CD4-positive, alpha-beta T cell treated with Interleukin-6 for 4 hours (primary cell): ENCODE measurements at regions not wholly inside any gene's neighbourhood (a gene's known extent, or its start where the extent isn't known, plus 50 kb on each side); places are given as distances from the start of the nearest gene placed in this dataset.

Experiments
- DNase-seq: peaks from one replicate; pipeline ENCODE4 v3.0.0-alpha.2; 2020; ENCODE audit warnings: mixed read lengths

DNA sequence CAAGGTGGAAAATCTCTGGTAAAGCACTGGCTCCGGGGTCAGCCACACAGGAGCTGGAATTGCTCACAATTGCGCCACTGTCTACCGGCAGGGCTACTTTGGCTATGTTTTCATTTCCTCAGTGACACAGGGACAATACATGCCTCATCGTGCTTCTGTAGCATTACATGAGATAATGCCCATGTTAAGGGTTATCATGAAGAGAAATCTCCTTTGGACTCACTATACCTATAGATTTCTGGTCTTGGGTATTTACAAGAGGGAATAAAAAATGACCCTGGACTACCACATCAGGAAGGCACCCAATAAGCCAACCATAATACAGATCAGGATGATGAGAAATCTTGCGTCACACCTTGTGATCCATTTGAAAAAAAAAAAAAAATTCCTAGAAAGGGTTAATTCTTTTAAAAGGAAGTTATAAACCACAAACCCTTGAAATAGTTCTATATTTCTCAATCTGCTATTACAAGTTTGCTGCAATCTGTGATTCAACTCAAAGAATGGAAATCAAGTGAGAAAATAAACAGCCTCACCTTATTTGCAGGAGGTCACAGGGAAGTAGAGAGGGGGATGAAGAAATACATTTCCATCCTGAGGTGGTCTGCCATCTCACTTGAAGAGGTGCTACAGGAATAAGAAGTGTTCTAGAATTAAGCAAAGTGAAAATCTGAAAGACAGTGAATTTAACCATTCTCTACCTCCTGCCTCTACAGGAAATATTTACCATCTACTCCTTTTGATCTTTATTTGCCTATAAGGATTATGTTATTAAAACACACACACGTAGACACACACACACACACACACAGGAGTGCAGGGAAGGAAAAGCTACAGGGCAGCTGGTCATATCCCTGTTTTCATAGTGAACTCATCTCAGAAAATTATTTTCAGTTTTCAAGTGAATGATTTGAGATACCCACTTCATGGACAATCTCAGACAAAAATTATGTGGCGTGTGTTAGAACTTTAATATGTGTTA lies 231.3 kb upstream of the CELF2 start:
- DNase-seq: no peak

DNA sequence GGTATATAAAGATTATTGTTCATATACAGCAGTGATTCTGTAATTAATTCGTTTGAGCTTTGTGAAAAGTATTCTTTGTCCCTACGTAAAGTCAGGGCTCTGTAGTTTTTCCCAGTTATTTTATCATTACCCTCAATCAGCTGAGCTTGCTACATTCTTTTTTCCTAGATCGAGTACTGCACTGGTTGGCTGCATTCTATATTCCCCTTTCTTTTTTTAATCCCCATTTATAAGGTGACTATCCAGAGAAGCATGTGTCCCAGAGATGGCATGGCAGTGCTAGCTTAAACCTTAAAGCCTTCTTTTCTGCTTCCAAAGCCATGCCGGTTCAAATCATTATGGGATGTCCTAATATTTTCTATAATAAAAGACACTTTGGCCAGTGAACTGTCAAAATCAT lies 230.1 kb upstream of the CELF2 start:
- DNase-seq: no peak

DNA sequence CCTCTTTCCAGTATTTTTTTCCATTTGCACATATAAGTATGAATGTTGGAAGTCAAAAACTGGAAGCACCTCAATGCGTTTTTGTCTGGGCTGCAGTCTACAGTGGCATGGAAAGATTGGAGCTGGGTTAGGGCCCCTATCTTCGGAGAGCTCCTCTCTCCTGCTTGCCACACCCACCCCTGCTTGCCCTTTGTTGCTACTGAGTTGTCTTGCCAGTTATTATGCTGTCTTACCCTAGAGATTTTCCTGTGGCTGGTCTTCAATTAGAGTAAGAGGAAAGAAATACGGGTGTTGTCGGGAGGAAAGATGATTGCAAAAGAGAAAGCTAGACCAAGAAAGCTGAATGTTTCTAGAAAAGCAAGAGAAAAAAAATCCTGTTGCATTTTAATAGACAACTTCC lies 228.9 kb upstream of the CELF2 start:
- no peak for DNase-seq

DNA sequence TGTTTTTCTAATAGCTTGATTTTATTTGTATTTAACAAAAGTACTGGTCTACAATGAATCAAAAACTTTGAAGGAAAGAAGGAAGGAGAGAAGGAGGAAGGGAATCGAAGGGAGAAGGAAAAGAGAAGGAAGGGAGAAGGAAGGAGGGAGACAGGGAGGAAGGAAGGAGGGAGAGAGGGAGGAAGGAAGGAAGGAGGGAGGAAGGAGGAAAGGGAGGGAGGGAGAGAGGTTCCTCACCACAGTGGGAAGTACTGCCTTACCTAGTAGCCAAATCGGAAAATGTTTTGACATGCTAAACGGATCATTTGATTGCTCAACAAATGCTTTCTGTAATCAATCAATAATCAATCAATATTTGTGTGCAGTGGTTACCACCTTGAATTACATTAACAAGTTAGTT lies 225.8 kb upstream of the CELF2 start:
- DNase-seq: no peak

DNA sequence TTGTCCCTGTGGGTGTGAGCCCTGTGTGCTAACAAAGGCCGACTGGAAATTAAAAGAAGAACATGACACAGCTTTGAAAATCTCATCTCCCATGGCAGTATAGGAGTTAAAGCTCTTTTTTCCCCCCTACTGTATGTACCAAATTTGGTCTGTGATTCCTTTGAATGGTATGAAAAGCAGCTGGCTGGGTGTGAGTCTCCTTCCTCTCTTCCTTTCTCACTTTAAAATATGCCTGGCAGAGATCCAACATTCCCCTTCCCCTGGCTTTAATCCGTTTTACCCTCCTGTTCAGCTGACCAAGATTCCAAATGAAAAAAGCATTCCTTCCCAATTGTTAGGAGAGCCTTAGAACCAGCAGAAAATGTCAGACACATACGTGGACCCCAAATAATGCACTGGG lies 225.0 kb upstream of the CELF2 start:
- no peak for DNase-seq

DNA sequence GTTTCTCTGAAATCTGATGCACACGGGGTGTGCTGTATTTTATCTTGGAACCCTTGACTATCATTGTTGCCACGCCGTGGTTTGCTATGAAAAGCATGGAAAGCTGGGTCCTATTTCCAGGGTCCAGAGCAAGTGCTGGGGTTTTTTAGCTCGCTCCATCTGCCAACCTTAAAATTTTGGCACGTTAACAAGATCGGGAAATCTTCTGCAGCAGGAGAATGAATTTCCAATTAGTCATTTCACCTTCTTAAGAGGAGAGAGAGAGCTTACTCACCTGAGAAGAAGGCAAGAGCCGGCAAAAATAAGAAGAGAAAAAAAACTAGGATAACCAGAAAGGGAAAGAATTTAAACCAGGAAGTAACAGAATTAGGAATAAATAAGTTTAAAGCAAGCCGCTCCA lies 223.6 kb upstream of the CELF2 start:
- DNase-seq: no peak

DNA sequence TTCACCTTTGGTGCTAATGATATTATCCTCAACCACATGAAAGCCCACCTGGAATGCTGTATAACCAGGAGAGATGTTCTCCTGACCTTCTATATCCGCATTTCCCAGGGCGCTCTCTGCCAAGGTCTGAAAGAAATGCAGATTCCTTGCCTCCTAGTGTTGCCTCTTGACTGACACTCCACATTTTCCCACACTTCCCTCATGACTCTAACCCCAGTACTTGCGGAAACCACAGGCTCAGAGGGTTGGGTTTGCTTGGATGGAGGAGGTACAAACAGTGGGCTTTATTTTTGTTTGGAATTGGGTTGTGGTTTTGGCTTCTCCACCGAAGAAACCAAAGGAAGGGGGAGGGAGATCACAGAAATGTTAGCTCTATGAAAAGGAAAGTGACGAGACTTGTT lies 222.9 kb upstream of the CELF2 start:
- DNase-seq: no peak

DNA sequence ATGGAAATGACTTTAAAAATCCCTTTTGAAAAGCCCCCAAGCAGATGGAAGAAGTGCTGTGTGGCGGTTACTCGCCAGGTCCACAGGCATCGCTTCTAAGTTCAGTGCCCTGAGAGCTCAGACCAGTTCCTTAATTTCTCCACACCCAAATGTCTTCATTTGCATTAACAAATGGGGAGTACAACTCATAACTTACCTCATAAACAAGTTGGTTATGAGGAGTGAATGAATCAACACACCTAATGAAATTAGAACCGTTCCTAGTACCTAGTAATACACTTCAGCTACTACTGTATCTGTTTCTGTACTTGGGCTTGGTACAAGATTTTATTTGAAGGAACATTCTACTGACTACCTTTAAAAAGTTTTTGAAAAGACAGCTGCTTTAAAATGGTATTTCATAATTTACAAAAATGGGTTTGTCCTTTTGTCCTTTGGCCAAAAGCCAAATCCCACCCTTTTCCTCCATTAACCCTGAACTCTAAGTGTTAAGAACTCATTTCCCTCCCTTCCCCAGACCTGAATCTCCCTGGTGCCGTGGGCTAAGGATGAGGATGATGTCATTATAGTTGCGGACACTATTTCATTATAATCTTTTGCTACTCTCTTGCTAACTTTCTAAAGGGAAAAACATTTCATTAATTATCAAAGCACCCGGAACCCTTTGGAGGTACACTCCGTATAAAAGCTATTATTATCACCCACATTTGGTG lies 221.5 kb upstream of the CELF2 start:
- DNase-seq: no peak

DNA sequence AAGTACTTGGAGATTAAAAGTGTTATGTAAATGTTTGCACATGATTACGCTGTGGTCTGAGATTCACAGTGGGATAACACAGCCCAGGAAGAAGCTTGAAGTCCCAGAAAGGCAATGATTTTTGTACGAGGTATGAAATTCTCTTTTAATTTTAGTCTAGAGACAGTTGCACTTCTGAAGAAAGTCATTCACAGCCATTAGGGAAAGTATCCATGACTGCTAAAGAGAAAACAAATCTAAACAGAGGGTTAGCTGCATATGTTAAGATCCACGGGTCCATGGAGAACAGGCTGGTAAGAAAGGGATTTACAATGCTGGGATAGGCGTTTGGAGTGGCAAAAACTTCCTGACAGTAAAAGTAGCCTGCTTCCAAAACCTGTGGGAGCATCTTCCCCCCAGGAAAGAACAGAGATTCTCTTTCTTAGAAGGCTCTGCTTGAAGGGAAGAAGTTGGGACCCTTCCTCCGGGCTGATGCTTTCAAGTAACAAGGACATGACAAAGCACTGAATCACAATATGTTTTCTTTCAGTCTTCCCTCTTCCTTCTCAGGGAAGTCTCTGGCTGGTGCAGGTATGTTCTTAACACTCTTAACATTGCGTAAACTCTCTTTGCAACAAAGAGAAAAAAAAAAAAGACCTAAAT lies 220.8 kb upstream of the CELF2 start:
- DNase-seq: no peak

DNA sequence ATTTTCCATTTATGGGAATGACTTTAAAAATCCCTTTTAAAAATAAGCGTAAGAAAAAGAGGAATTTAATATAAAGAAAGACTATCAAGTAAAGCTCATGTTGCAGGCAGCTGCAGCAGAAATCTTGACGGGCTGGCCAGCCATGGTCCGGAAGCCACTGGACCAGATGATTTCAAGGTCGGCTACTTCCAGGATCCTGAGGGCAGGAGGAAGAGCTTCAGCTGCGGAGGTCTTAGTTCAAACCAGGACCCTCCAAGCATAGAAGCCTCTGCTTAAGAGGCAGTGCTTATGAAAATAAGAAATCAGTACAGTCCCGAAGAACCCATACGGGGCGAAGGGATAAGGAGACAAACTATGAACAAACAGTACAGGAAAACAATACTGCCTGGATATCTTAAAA lies 220.2 kb upstream of the CELF2 start:
- no peak for DNase-seq

DNA sequence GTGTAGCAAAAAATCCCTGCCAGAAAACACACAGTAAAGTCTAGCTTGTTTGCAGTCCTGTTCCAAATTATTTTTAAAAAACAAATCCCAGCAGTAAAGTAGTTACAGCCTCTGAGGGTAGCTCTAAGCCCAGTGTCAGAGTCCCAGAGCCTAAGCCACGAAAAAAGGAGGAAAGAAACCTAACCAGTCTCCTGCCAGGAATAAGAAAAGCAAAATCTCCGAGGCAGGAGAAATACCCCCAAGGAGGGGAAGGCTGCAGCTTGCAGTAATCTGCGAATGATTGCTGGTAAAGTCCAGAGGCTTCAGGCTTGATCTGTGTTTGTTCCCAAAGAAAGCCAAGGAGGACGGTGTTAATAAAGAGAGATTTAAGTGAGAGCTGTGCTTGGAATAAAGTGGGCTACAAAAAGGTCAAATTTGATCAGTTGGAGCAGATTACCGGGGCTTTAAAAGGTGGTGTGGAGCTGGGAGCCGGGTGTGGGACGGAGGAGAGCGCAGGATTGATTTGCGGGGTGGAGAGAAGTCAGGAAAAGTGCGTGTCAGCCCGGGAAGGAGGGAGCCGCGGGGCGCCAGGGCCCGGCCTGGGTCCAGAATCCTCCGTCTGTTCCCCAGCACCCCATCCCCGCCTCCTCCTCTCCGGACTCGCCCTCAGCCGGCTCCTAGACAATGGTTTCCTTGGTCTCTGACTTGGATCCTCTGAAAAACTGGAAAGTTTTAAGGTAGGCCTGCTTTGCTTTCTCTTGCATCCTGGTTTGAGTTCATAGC lies 219.4 kb upstream of the CELF2 start:
- no peak for DNase-seq

DNA sequence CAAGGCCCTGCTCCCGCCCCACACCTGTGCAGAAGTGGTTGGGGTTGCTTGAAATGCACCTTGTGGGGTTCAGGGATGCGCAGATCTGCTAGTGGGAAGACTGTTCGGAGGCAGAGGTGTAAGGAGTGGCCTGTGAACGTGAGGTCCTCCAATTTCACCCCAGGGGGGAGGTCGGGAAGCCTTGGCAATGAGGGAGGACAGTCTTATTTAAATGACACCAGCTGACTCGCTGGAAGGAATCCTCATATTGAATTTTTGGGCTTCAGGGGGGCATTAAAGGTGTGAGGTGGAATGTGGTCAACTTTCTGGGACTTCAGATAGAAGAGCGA lies 218.8 kb upstream of the CELF2 start:
- DNase-seq: no peak

DNA sequence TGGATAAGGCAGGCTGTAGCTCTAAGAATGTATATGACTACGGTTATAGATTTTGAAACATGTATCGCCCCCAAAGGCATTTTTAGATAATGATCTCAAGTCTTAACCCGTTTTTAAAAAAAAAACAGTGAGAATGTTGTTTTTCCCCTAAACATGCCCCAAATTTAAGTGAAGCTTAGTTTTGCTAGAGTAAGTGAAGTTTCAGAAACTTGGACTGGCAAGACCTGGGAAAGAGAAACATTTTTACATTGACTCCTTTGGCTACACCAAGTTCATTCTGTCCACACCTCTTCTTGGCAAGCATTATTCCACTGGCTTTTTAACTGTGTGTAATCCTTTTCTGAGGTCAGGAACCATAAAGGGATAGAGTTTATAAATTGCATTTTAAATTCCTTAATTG lies 216.7 kb upstream of the CELF2 start:
- no peak for DNase-seq

DNA sequence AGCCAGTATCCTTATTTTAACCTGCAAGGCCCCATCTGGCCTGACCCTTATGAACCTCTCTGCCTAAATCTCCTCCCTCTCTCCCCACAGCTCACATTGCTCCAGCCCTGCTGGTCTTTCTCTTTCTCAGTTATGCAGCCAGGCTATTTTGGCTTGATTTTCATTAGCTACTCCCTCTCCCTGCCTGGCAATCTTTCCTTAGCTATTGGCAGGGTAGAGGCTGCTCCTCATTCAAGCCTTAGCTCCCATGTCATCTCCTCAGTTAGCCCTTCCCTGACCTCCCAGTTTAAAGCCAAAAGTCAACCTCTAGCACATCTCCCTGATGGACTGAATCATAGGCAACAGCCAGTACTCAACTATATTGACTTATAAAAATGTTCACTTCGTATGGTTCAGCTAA lies 214.4 kb upstream of the CELF2 start:
- DNase-seq: no peak

DNA sequence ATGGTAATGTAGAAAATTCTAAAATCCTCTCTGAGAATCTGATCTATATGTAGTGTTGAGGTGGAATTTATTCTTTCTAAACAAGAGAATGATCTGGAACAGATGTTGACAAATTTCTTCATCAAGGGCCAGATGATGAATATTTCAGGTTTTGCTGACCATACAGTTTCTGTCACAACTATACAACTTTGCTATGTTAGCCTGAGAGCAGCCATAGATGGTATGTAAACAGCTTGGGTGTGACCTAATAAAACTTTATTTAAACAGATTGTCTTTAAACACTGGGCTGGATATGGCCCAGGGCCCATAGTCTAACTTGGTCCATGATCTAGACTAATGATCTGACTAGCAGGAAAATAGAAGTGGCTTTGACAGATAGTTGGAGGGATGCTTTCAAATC lies 213.6 kb upstream of the CELF2 start:
- no peak for DNase-seq

DNA sequence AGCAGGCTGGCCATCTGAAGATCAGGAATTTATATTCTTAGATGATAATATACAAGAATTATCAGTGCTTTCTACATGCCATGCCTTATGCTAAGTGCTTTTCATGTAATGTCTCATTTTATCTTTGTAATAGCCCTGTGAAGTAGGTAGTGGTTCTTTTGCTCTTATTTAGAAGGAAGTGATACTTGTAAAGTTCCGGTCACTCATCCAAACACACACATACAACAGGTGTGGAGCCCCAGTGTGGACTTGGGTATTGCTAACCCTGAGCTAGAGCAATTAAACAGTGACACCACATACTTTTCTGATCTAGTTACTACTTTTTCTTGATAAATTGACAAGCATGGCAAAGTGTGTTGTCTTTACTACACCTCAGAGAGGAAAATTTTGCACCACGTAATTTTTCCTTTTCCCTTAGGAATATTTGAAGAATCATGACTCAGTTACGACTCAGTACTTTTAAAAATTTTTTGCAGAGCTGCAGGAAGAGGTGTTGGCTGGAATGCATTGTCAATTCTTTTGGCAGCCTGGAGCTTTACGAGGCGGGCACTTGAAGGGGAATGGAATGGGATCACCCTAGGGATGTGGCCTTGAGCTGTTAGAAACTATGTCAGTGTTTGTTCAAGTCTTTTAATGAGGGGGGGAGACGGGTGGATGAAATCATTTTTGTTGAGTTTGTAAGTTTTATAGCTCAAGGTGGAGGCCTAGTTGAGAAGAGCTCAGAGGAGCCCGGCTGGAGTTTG lies 212.5 kb upstream of the CELF2 start:
- no peak for DNase-seq

DNA sequence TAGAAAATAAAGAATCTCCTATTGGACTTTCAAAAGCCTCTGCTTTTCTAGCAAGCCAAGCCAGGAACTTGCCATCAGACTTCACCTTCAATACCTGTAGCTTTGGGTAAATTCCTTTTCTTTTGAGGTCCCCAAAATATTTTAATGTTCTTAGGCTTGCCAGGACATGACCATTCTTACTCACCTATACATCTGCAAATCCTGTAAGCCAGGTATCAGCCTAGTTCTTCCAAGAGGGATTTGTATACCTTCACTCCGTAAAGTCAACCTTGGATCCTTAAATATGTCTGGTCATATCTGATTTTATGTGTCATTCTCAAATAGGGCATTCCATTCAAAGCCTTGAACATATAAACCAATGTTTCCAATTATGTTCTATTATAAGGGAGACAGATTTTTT lies 210.6 kb upstream of the CELF2 start:
- no peak for DNase-seq

DNA sequence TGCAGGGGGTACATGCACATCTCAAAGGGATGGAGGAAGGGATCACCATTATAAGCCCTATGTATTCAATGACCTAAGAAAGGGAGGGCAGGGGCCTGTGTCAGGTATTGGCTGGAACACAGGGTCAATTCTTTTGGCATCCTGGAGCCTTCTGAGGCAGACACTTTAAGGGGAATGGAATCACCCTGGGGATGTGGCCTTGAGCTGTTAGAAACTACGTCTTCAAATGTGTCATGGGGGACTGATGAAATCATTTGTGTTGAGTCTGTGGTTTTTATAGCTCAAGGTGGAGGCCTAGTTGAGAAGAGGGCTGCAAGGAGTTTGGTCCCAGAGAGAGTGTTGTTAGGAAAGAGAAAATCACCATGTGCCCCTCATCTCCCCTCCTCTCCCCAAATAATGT lies 206.1 kb upstream of the CELF2 start:
- DNase-seq: no peak

DNA sequence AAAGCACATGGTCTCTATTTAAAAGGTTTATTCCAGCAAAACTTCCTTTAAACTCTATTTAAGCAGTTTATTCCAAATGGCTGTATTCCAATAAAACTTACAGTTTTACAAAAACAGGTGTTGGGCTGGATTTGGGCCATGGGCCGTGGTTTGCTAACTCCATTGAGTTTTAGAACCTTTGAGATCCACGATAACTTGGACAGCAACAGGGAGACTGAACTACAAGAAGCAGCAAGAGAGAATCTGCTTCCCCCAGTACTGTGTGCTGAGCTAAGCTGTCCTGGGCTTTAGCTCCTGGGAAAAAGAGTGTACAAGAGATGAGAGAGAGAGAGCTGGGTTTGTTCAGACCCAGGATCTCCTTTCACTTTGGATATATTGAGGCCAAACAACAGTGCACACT lies 204.0 kb upstream of the CELF2 start:
- DNase-seq: no peak

DNA sequence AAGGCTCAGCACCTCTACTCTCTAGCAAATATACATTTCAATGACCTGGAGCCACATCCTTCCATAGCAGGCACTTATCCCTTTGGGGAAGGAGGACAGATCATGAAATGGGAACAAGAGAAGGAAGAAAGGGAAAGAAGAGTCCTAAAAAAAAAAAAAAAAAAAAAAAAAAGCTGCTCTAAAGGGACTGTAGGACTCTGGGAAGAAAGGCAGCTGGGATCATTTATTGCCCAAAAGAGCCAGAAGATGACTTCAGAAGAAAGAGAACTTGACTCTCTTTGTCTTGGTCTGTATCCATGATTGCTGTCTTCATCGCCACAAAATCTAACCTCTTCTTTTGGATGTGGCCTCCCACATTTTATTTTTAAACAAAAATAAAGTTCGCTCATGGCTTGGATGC lies 203.6 kb upstream of the CELF2 start:
- DNase-seq: no peak

DNA sequence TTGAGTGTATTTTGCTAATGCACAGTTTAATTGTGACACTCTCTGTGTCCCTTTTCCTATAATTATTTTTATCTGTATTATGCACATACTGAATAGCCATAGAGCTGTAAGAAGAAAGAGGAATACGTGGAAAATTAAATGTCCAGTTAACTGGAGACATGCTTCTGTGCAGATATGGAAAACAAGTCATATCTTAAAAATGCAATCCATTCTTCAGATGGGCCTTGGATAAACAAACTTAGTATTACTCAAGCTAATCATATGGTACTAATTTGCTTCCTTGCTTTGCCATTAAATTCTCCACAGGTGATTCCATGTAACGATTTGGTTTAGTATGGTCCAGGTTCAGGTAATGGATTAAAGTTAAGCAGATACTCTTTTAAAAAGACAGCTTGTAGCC lies 201.2 kb upstream of the CELF2 start:
- no peak for DNase-seq

DNA sequence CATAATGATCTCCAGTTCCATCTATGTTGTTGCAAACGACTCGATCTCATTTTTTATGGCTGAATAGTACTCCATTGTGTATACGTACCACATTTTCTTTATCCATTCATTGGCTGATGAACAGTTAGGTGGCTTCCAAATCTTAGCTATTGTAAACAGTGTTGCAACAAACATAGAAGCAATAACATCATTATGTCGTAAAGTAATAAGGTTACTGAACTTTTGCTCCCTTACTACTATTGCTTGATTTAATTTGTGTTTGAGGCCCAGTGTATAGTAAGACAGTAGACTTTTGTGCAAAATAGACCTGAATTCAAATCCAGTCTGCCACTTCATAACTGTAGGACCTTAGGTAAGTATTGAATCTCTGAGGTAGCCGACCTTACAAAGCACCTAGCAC lies 200.1 kb upstream of the CELF2 start:
- DNase-seq: no peak

DNA sequence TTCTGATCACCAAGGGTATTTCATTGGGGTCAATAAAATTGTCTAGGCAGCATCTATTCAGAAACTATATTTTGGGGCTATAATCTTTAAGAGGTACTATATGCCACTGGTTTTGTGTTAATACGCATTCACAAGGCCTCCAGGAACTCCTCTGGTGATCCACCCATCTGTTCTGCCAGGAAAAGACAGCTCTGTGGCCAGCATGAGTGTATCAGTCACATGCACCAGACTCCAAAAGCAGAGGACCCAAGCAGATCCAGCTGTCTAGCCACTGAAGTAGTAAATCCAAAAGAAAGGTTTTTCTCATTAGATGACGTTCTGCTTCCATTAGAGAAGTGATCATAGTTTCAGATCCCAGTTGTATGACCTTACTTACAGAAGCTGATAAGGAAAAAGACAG lies 199.6 kb upstream of the CELF2 start:
- DNase-seq: no peak
